ENCODE measurements at regions not wholly inside any gene's neighbourhood (a gene's known extent, or its start where the extent isn't known, plus 50 kb on each side); places are given as distances from the start of the nearest gene placed in this dataset.

DNA sequence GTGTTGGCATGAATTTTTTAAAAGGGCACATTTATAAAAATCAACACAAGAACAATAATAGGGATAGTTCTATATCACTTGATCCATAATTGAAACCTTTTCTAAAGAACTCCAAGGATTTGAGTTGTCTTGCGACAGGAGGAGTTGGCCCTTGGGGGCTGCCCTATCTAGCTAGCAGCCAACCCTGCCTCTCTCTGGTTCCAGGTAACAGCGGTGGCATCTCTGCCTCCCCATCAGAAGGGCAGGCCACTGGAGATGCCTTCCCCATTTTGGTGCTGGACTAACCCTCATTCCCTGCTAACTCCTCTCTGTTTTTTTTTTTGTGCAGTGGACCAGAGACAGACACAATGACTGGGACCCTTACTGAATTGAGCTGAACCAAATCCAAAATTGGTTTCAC is 393.0 kb downstream of the MED10 start:
- H3K9me2 ChIP-seq (replicated peaks; ENCODE audit: control insufficient read depth, low read length): no peaks in the 10 kb centered on the region
- TF ChIP-seq, protein P1, sequence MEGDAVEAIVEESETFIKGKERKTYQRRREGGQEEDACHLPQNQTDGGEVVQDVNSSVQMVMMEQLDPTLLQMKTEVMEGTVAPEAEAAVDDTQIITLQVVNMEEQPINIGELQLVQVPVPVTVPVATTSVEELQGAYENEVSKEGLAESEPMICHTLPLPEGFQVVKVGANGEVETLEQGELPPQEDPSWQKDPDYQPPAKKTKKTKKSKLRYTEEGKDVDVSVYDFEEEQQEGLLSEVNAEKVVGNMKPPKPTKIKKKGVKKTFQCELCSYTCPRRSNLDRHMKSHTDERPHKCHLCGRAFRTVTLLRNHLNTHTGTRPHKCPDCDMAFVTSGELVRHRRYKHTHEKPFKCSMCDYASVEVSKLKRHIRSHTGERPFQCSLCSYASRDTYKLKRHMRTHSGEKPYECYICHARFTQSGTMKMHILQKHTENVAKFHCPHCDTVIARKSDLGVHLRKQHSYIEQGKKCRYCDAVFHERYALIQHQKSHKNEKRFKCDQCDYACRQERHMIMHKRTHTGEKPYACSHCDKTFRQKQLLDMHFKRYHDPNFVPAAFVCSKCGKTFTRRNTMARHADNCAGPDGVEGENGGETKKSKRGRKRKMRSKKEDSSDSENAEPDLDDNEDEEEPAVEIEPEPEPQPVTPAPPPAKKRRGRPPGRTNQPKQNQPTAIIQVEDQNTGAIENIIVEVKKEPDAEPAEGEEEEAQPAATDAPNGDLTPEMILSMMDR (IDR thresholded peaks at IDR 0.05; ENCODE audit: low read depth, low read length, poor library complexity, severe bottlenecking): no peak
- no peak for TF ChIP-seq EZH2phosphoT487 (IDR thresholded peaks at IDR 0.05; ENCODE audit: borderline replicate concordance, low read length)

DNA sequence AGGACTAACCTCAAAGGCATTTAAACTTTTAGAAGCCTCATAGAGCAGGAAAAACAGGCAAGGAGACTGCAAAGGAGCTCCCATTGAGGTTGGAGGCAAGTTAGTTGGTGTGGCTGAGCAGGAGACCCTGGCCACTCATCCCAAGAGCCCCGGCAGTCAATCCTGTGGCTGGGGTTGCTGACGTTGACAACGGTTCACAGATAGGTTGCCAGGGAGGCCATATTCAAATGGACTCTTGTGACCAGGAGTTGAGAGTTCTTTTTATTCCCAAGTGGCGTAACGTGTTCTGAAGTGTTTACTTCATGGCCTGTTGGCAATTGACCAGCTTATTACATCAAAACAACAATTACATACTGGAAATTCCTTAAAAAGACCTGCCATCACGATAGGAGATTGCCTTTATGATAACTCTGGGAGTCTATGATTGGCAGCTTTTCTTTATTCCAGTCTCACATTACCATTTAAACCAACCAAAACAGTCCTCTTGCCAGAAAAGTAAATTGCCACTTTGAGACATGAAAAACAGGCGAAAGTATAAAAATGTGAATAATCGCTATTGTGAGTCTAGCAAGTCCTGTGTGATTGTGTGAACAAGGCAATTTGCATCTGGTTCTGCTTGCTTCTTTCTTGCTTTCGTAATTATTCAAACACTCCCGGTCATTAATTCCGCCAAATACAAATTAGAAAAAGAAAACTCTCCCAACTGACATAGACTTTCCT is 394.9 kb downstream of the MED10 start:
- no peaks in the 10 kb centered on the region for H3K36me3 ChIP-seq (ENCODE audit: control insufficient read depth, low read length)
- no peak overlapping the region for H3K4me3 ChIP-seq (ENCODE audit: low read length)
- H3F3A ChIP-seq (ENCODE audit: control insufficient read depth, insufficient read depth): no peaks in the 10 kb centered on the region
- no peaks in the 10 kb centered on the region for H3K79me2 ChIP-seq (ENCODE audit: control insufficient read depth, low read length)
- no peaks in the 10 kb centered on the region for H3K4me1 ChIP-seq (ENCODE audit: control insufficient read depth, low read length)
- no peak overlapping the region for H3K27ac ChIP-seq (ENCODE audit: low read depth, low read length)
- H3K4me2 ChIP-seq (ENCODE audit: low read length): no peak overlapping the region
- TF ChIP-seq, protein P1 (IDR thresholded peaks at IDR 0.05; ENCODE audit: low read depth, low read length, poor library complexity, severe bottlenecking): no peak
- no peak for TF ChIP-seq EZH2phosphoT487 (IDR thresholded peaks at IDR 0.05; ENCODE audit: borderline replicate concordance, low read length)
- no peaks in the 10 kb centered on the region for H4K20me1 ChIP-seq (ENCODE audit: control insufficient read depth, insufficient read depth, low read depth, low read length)
- H3K9me2 ChIP-seq (replicated peaks; ENCODE audit: control insufficient read depth, low read length): no peaks in the 10 kb centered on the region
- H3K9me3 ChIP-seq (ENCODE audit: control insufficient read depth, insufficient read depth, low read length): no peaks in the 10 kb centered on the region
- no peaks in the 10 kb centered on the region for H3K27me3 ChIP-seq (ENCODE audit: control insufficient read depth, low read length)

More for the DNA sequence above, 393.0 kb downstream of the MED10 start:
- Histone ChIP-seq H3K27ac (ENCODE audit: low read depth, low read length) (no peak overlapping the region), H3K4me2 (ENCODE audit: low read length) (no peak overlapping the region), H3K27me3 (ENCODE audit: control insufficient read depth, low read length) (no peaks in the 10 kb centered on the region), H3K9me3 (ENCODE audit: control insufficient read depth, insufficient read depth, low read length) (no peaks in the 10 kb centered on the region), H3K4me1 (ENCODE audit: control insufficient read depth, low read length) (no peaks in the 10 kb centered on the region), H3K36me3 (ENCODE audit: control insufficient read depth, low read length) (no peaks in the 10 kb centered on the region), H3K4me3 (ENCODE audit: low read length) (no peak overlapping the region), H3K79me2 (ENCODE audit: control insufficient read depth, low read length) (no peaks in the 10 kb centered on the region), H3F3A (ENCODE audit: control insufficient read depth, insufficient read depth) (no peaks in the 10 kb centered on the region), H4K20me1 (ENCODE audit: control insufficient read depth, insufficient read depth, low read depth, low read length) (no peaks in the 10 kb centered on the region)

DNA sequence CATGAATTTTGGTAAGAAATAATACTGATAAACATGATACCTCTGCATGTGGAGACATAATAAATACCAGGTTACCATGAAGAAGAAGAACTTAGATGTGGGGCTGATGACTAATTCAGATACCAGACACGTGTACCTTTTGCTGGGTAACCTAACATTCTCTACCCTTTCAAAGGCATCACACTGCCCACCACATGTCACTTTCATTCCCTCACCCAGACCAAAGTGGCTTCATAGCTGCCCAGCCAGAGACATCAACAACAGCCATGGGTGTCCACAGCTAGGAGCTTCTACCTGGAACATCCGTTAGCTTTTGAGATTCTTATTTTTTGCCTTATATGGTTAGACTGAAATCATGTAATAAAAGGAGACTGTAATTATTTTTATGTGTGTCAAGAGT is 396.8 kb downstream of the MED10 start:
- Histone ChIP-seq H3K9me3 (ENCODE audit: control insufficient read depth, insufficient read depth, low read length) (no peaks in the 10 kb centered on the region), H3K4me3 (ENCODE audit: low read length) (no peak overlapping the region), H3K9me2 (replicated peaks; ENCODE audit: control insufficient read depth, low read length) (no peaks in the 10 kb centered on the region), H4K20me1 (ENCODE audit: control insufficient read depth, insufficient read depth, low read depth, low read length) (no peaks in the 10 kb centered on the region), H3K27me3 (ENCODE audit: control insufficient read depth, low read length) (no peaks in the 10 kb centered on the region), H3K4me1 (ENCODE audit: control insufficient read depth, low read length) (no peaks in the 10 kb centered on the region), H3K4me2 (ENCODE audit: low read length) (no peak overlapping the region), H3K36me3 (ENCODE audit: control insufficient read depth, low read length) (no peaks in the 10 kb centered on the region), H3K79me2 (ENCODE audit: control insufficient read depth, low read length) (no peaks in the 10 kb centered on the region), H3K27ac (ENCODE audit: low read depth, low read length) (no peak overlapping the region), H3F3A (ENCODE audit: control insufficient read depth, insufficient read depth) (no peaks in the 10 kb centered on the region)
- no peak for TF ChIP-seq EZH2phosphoT487 (IDR thresholded peaks at IDR 0.05; ENCODE audit: borderline replicate concordance, low read length)
- TF ChIP-seq, protein P1 (IDR thresholded peaks at IDR 0.05; ENCODE audit: low read depth, low read length, poor library complexity, severe bottlenecking): no peak

Measured in DOHH2 (cell line).